ENCODE measurements at regions not wholly inside any gene's neighbourhood (a gene's known extent, or its start where the extent isn't known, plus 50 kb on each side); places are given as distances from the start of the nearest gene placed in this dataset.

- FAIRE-seq (no peak), DNase-seq (ENCODE audit: insufficient read length, low spot score) (no peak)
- no peak for TF ChIP-seq CTCF (IDR thresholded peaks at IDR 0.05; ENCODE audit: insufficient read depth, missing control alignments)
Measured at GRCh38 chr1:173409613-173410012, 67.5 kb upstream of the PRDX6 start.

DNA sequence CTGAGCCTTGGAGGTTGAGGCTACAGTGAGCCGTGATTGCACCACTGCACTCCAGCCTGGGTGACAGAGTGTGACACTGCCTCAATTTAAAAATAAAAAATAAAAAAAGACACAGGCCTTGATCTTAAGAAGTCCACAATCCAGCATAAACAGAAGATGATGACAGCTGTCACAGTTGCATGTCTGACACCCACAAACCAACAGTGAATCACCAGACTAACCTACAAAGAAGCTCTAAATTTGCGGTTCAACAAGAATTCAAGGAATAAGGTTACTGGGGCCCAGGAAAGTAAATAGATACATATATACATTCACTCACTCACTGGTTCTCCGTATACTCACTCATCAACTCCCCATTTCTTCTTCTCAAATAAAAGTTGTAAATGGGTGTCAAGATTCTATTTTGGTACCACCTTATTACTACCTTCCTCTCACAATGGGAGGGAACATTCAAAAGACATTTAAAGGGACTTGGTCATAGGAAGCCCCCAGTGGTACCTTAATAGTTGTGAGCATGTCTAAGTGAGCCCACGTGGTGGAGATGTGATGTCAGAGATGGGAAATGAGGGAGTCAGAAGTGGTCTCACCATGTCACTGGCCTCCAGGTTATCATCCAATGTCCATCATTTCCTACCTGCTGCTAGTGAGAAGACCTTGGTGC is 66.9 kb upstream of the PRDX6 start:
- no peak for TF ChIP-seq CTCF (IDR thresholded peaks at IDR 0.05; ENCODE audit: insufficient read depth, missing control alignments)
- DNase-seq (ENCODE audit: insufficient read length, low spot score) (no peak), FAIRE-seq (no peak)

- FAIRE-seq (no peak), DNase-seq (ENCODE audit: insufficient read length, low spot score) (no peak)
- TF ChIP-seq CTCF (IDR thresholded peaks at IDR 0.05; ENCODE audit: insufficient read depth, missing control alignments), result no peak
Measured at GRCh38 chr1:173410794-173411236, 66.3 kb upstream of the PRDX6 start.

- FAIRE-seq, result no peak
- no peak for TF ChIP-seq CTCF (IDR thresholded peaks at IDR 0.05; ENCODE audit: insufficient read depth, missing control alignments)
Measured at GRCh38 chr1:173411835-173412742, 65.0 kb upstream of the PRDX6 start.

GRCh38 chr1:173413271-173413707 is 63.8 kb upstream of the PRDX6 start:
- FAIRE-seq, result no peak
- no peak for TF ChIP-seq CTCF (IDR thresholded peaks at IDR 0.05; ENCODE audit: insufficient read depth, missing control alignments)
- no peak for DNase-seq (ENCODE audit: insufficient read length, low spot score)

More at GRCh38 chr1:173411835-173412742, 65.0 kb upstream of the PRDX6 start:
- DNase-seq (ENCODE audit: insufficient read length, low spot score), result no peak

DNA sequence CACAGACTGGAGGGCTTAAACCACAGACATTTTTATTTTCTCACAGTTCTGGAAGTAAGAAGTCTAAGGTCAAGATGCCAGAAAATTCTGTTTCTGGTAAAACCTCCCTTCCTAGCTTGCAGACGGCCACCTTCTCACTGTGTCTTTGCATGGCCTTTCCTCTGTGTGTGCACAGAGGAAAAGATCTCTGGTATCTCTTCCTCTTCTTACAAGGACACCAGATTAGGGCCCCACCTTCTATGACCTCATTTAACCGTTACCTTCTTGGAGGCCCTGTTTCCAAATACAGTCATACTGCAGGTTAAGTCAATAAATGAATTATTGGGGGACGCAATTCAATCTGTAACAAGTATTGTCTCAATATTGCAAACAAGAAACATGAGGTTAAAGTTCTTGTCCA is 63.0 kb upstream of the PRDX6 start:
- DNase-seq (ENCODE audit: insufficient read length, low spot score), result no peak
- FAIRE-seq, result no peak
- no peak for TF ChIP-seq CTCF (IDR thresholded peaks at IDR 0.05; ENCODE audit: insufficient read depth, missing control alignments)

Measured in D721Med (cell line).